DMS153 treated with DMSO at 0.1 percent for 48 hours (cell line): ENCODE measurements at regions not wholly inside any gene's neighbourhood (a gene's known extent, or its start where the extent isn't known, plus 50 kb on each side); places are given as distances from the start of the nearest gene placed in this dataset.
"Not testable (repeated sequence)": the region's sequence is repeated elsewhere in the genome, so short reads cannot be mapped to it uniquely, and the experiment has no call there.

Source experiments
- DNase-seq: peaks from one replicate; lab custom pipeline; 2025; ENCODE audit not compliant: unreplicated experiment; lab: John Stamatoyannopoulos, UW

GRCh38 chr3:36656873-36657272, 107.5 kb downstream of the DCLK3 start:
- DNase-seq = no peak

- DNase-seq = no peak
These were observed 111.3 kb downstream of the DCLK3 start for GRCh38 chr3:36653095-36653494.

- DNase-seq = no peak
These were observed 112.2 kb downstream of the DCLK3 start for GRCh38 chr3:36652104-36652503.

GRCh38 chr3:36650271-36650671, 114.1 kb downstream of the DCLK3 start:
- DNase-seq = no peak

GRCh38 chr3:36649125-36649524, 115.2 kb downstream of the DCLK3 start:
- no peak for DNase-seq

GRCh38 chr3:36648241-36649034, 115.9 kb downstream of the DCLK3 start:
- DNase-seq = no peak

GRCh38 chr3:36647423-36647853, 116.9 kb downstream of the DCLK3 start:
- DNase-seq = no peak

- DNase-seq = no peak
These were observed 121.2 kb downstream of the DCLK3 start for GRCh38 chr3:36643192-36643591.

- DNase-seq = no peak
These were observed 128.6 kb downstream of the DCLK3 start for GRCh38 chr3:36635731-36636130.

- DNase-seq = not testable (repeated sequence)
These were observed 130.5 kb downstream of the DCLK3 start for GRCh38 chr3:36633897-36634296.

- no peak for DNase-seq
These were observed 131.3 kb downstream of the DCLK3 start for GRCh38 chr3:36633060-36633459.

- no peak for DNase-seq
These were observed 132.8 kb downstream of the DCLK3 start for GRCh38 chr3:36631549-36631948.

GRCh38 chr3:36615861-36616260, 148.5 kb downstream of the DCLK3 start:
- no peak for DNase-seq

GRCh38 chr3:36606871-36607765, 157.2 kb downstream of the DCLK3 start:
- DNase-seq = peak; percentile 78

GRCh38 chr3:36603423-36603822, 160.9 kb downstream of the DCLK3 start:
- no peak for DNase-seq

- no peak for DNase-seq
These were observed 163.9 kb downstream of the DCLK3 start for GRCh38 chr3:36600404-36600803.
